ELR (cell line): ENCODE measurements at regions not wholly inside any gene's neighbourhood (a gene's known extent, or its start where the extent isn't known, plus 50 kb on each side); places are given as distances from the start of the nearest gene placed in this dataset.
A peak's percentile ranks its signal among the peaks of the same experiment; 100 is the strongest.
"Not testable (repeated sequence)": the region's sequence is repeated elsewhere in the genome, so short reads cannot be mapped to it uniquely, and the experiment has no call there.

Source experiments
- DNase-seq: peaks from one replicate; pipeline ENCODE4 v3.0.0-alpha.2; 2015; ENCODE audit warnings: low read depth

GRCh38 chr18:22701326-22701725 is 231.8 kb upstream of the RBBP8 start:
- no peak for DNase-seq

GRCh38 chr18:22701795-22702194 is 231.3 kb upstream of the RBBP8 start:
- DNase-seq, result no peak

- DNase-seq, result no peak
Measured at GRCh38 chr18:22702806-22703205, 230.3 kb upstream of the RBBP8 start.

- DNase-seq, result peak; percentile 62
Measured at GRCh38 chr18:22703883-22704585, 229.1 kb upstream of the RBBP8 start.

- DNase-seq, result no peak
Measured at GRCh38 chr18:22704586-22704918, 228.6 kb upstream of the RBBP8 start.

- peak; percentile 72 for DNase-seq
Measured at GRCh38 chr18:22705328-22705727, 227.8 kb upstream of the RBBP8 start.

GRCh38 chr18:22706025-22706424 is 227.1 kb upstream of the RBBP8 start:
- DNase-seq, result not testable (repeated sequence)

- DNase-seq, result no peak
Measured at GRCh38 chr18:22709288-22710060, 223.7 kb upstream of the RBBP8 start.

GRCh38 chr18:22710673-22711191 is 222.4 kb upstream of the RBBP8 start:
- DNase-seq, result no peak

GRCh38 chr18:22711192-22711685 is 221.9 kb upstream of the RBBP8 start:
- peak; percentile 38 for DNase-seq

GRCh38 chr18:22713511-22713910 is 219.6 kb upstream of the RBBP8 start:
- DNase-seq, result no peak

- not testable (repeated sequence) for DNase-seq
Measured at GRCh38 chr18:22717536-22717935, 215.6 kb upstream of the RBBP8 start.

- no peak for DNase-seq
Measured at GRCh38 chr18:22723221-22723620, 209.9 kb upstream of the RBBP8 start.

GRCh38 chr18:22723773-22724172 is 209.4 kb upstream of the RBBP8 start:
- no peak for DNase-seq

GRCh38 chr18:22726469-22726868 is 206.7 kb upstream of the RBBP8 start:
- DNase-seq, result no peak

GRCh38 chr18:22728016-22728415 is 205.1 kb upstream of the RBBP8 start:
- DNase-seq, result no peak

GRCh38 chr18:22728481-22729105 is 204.5 kb upstream of the RBBP8 start:
- no peak for DNase-seq

- DNase-seq, result no peak
Measured at GRCh38 chr18:22731398-22731797, 201.7 kb upstream of the RBBP8 start.

- no peak for DNase-seq
Measured at GRCh38 chr18:22734105-22734661, 198.9 kb upstream of the RBBP8 start.

- no peak for DNase-seq
Measured at GRCh38 chr18:22734791-22735627, 198.1 kb upstream of the RBBP8 start.

- DNase-seq, result no peak
Measured at GRCh38 chr18:22737054-22737453, 196.1 kb upstream of the RBBP8 start.
